ENCODE measurements at regions not wholly inside any gene's neighbourhood (a gene's known extent, or its start where the extent isn't known, plus 50 kb on each side); places are given as distances from the start of the nearest gene placed in this dataset.
"Not testable (repeated sequence)": the region's sequence is repeated elsewhere in the genome, so short reads cannot be mapped to it uniquely, and the experiment has no call there.

DNA sequence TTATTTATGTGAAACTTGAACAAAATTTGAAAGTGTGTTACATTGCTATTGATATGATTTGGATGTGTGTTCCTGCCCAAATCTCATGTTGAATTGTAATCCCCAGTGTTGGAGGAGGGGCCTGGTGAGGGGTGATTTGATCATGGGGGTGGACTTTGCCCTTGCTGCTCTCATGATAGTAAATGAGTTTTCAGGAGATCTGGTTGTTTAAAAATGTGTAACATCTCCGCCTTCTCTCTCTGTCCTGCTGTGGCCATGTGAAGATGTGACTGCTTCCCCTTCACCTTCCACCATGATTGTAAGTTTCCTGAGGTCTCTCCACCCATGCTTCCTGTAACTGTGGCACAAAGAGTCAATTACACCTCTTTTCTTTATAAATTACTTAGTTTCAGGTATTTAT is 1731.0 kb downstream of the SLITRK5 start:
- no peak for DNase-seq

DNA sequence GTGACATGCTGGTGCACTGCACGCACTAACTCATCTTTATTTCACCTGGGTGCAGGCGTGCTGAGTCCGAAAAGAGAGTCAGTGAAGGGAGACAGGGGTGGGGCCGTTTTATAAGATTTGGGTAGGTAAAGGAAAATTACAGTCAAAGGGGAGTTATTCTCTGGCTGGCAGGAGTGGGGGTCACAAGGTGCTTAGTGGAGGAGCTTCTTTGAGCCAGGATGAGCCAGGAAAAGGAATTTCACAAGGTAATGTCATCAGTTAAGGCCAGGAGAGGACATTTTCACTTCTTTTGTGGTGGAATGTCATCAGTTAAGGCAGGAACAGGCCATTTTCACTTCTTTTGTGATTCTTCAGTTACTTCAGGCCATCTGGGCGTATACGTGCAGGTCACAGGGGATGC is 1734.9 kb downstream of the SLITRK5 start:
- not testable (repeated sequence) for DNase-seq

DNA sequence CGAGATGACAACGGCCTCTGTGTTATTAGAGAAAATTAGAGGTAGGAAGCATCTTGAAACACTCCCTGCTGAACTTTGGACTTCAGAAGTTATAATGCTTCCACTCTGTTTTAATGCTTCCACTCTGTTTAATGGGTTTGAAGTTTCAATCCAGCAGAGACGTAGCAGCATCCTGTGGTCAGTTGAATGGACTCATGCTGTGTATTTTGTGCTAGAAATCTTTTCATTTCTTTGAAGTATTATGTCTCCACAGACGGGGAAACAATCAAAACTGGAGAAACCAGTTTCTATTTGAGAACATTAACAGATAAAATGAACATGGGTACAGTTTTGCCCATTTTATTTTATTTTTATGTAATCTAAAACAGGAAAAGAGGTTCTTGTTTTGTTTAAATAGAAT is 1736.2 kb downstream of the SLITRK5 start:
- no peak for DNase-seq

DNA sequence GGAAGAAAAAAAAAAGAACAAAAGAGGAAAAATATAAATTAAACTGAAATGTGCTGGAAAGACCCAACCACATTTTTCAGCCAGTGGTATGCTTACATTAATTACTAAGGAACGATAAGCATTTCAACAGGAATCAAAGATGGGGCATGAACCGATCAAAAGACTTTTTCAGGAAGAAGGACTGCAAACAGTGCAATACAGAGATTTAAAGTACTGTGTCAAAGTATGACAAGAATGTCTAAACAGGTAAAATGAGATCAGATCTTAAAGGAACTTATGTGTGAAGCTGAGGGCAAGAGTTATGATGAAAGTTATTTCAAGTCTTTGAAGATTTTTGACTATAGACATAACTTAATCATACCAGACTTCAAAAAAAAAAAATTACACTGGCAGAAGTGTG is 1761.8 kb downstream of the SLITRK5 start:
- DNase-seq, result no peak

DNA sequence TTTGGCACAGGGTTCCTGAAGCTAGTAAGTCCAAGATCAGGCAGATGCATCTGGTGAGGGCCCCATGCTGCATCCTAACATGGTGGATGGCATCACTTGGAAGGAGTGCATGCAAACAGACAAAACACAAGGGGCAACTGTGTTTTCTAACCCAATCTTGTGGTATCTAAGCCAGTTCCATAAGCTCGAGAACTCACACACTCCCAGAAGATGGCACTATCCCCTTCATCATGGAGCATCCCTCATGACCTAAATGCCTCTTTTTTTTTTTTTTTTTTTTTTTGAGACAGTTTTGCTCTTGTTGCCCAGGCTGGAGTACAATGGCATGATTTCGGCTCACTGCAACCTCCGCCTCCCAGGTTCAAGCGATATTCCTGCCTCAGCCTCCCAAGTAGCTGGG is 1763.5 kb downstream of the SLITRK5 start:
- DNase-seq, result not testable (repeated sequence)

DNA sequence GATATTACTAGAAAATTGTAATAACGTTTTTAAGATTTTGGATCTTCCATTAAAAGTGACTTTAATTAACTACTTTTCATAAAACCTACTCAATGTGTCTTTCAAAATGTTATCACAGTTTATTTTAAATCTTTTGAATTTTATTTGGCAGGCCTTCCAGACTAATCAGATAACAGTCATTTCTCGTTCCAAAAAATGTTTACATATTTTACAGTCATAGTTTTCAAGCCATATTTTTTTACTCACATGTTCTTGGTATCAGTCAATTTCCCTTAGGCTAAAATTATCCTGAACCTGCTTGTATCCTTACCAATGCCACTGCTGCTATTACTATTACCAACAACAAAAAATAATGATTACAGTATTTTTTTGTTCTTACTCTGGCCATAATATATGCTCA is 1783.5 kb downstream of the SLITRK5 start:
- no peak for DNase-seq

DNA sequence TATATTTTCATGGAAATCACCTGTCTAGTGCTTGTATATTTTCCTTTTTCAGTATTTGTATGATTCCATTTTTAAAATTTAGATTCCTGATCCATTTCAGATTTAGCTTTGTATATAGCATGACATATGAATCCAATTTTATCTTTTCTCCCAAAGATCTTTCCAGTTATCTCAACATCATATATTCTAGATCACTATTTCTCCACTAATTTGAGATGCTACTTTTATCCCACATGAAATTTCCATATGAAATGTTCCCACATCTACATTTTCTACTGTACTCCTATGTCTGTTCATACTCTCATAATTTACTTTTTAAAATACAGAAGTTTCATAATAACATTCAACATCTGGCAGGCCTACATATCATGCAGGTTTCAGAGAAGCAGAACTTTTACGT is 1784.1 kb downstream of the SLITRK5 start:
- no peak for DNase-seq

DNA sequence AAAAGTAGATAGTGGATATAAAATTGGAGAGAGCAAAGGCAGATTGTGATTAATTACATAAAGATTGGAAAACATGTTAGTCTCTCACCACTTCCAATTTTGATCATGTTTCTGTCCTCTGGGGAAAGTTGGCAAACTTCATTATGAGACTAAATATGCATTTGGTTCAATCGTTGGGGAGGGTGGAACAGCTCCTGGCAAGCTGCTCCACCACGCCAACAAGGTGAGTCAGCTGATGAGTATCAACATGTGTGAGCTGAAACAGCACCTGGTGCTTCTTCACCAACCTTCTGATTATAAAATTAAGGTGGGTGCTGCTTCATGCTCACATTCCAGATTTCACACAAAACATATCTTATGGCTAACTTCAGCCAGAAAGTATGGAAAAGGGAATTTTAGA is 1784.6 kb downstream of the SLITRK5 start:
- DNase-seq, result no peak

DNA sequence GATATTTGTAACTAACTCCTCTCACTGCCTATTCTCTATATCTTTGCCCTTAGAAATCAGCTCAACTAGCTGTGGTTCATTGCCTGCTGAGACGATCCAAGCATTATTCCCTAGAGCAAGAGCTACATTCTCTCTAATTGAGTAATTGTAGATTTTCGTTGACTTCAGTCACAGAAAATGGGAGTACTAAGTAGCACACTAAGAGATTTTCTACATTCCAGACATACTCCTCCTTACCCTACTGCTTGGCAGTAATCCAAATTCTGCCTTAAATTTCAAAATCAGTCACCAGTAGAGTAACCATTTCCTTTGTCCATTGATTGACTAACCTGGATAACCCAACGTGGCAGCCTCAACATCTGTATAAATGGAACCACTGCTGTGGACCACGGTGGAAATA is 1786.8 kb downstream of the SLITRK5 start:
- no peak for DNase-seq

DNA sequence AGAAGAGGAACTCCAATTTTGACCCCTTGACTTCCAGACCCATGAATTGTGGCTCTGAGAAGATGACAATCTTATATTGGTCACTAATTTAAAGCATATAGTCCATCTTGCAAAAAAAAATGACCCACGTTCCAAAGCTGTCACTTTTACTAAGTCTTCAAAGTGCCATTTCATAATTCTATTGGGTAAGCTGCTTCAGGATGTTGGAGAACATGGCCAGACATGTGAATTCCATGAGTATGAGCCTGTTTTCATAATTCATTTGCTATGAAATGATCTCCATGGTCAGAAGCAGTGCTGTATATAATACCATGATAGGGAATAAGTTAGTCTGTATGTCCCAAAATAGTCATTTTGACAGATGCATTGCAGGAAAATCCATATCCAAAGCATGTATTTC is 1787.3 kb downstream of the SLITRK5 start:
- DNase-seq, result no peak

DNA sequence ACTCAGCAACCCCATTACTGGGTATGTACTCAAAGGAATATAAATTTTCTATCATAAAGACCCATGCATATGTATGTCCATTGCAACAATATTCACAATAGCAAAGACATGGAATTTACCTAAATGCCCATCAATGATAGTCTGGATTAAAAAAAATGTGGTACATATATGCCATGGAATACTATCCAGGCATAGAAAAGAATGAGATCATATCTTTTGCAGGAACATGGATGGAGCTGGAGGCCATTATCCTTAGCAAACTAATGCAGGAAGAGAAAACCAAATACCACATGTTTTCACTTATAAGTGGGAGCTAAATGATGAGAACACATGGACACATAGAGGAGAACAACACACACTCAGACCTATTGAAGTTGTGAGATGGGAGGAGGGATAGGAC is 1789.7 kb downstream of the SLITRK5 start:
- not testable (repeated sequence) for DNase-seq

DNA sequence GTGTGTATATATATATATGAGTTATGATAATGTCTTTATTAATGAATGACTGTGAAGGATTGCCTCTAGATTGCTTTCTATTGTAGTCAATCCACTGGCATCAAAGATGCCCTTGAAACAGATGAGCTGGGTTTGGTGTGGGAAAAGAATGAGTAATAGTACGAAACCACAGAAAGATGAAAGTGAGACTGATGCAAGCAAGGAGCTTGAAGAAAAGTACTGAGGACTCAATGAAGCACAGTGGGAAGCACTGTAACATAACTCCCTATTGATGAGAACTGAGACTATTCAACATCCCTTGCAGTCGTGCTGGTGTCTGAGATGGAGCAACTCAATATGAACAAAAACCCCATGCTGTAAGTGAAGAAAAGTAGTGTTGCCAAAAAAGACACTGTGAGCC is 1794.2 kb downstream of the SLITRK5 start:
- no peak for DNase-seq

DNA sequence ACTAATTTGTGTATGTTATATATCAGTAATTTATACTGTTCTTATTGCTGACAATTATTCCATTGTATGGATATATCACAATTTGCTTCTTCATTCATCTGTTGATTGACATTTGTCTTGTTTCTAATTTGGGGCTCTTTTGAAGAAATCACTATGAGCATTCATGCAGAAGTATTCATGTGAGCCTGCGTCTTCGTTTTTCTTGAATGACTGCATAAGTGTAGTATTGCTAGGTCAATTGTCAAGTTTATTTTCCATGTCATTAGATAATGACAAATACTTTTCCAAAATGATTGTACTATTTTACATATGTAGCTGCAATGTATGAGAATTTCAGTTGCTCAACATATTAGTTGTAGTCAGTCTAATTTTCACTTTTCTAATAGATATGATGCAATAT is 1796.9 kb downstream of the SLITRK5 start:
- no peak for DNase-seq

DNA sequence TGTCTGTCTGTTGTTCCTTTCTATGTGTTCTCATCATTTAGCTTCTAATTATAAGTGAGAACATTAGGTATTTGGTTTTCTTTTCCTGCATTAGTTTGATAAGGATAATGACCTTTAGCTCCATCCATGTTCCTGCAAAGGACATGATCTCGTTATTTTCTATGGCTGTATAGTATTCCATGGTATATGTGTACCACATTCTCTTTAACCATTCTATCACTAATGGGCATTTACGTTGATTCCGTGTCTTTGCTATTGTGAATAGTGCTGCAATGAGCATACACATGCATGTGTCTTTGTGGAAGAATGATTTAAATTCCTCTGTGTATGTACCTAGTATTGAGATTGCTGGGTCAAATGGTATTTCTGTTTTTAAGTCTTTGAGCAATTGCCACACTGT is 1799.7 kb downstream of the SLITRK5 start:
- DNase-seq, result no peak

DNA sequence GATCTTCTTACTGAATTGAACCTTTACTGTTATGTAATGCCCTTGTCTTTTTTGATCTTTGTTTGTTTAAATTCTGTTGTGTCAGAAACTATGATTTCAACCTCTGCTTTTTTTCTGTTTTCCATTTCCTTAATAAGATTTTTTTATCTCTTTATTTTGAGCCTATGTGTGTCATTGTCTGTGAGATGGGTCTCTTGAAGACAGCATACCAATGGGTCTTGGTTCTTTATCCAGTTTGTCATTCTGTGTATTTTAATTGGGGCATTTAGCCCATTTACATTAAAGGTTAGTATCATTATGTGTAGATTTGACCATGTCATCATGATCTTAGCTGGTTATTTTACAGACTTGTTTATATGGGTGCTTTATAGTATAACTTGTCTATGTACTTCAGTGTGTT is 1803.3 kb downstream of the SLITRK5 start:
- DNase-seq, result no peak

DNA sequence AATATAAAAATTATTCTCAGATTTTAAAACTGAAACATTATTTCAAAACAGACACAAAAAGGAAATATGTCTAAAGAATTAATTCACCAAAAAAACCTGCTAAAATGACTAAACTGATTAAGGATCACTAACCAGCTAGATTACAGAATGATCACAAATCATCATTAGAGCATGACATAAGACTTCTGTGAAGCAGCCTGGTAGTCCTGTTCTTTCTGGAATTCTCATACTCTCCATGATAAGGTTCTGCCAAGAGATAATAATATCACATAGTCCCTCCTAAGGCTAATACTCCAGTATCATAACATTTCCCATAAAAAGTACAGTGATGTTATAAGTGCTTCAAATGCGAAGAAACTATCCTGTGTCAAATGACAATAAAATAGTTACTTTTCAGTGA is 1814.9 kb downstream of the SLITRK5 start:
- DNase-seq, result no peak

DNA sequence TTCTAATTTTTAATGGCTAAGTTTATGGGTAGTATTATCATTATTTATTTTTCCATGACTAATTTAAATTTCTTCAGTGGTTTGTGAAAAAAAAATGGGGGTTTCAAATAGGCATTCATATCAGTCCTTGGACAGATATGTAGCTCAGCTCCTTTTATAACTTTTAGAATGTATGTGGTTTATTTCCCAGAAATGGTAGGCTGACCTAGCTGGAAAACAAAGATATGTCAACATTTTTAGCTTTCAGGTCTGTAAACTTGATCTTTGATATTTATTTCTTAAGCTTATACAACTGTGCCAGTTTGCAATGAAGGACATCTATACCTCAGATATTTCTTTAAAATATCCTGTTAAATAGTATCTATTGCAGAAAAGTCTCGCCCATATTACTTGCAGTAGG is 1815.5 kb downstream of the SLITRK5 start:
- DNase-seq, result no peak

DNA sequence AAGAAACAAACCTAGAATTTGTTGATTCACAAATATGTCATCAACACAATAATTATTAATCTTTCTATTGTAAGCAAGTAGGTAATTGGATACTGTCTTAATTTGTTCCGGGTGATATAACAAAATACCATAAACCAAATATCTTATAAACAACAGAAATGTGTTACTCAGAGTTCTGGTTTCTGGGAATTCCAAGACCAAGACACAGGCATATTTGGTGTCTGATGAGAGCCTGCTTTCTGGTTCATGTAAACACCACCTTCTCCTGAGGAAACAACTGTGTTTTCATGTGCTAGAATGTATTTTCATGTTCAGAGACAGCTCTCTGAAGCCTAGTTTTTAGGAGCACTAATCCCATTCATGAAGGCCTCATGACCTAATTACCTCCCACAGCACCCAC is 1819.5 kb downstream of the SLITRK5 start:
- no peak for DNase-seq

DNA sequence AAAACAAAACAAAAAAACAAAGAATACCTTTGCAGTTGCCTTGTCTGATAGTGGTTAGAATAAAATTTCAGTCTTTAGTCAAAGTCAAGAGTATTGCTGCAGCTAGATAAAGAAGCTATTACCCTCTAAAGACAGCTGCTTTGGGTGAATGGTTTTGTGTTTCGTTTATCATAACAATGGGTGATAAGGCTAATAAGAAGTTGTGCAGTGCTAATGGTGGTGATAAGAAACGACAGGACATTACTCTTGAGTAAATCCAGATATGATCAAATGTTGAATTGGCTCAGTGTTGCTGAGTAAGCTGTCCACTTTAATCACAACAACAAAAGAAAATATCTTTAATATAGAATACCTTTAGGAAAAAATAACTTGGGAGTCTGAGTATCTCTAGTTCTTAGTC is 1825.3 kb downstream of the SLITRK5 start:
- DNase-seq, result no peak

DNA sequence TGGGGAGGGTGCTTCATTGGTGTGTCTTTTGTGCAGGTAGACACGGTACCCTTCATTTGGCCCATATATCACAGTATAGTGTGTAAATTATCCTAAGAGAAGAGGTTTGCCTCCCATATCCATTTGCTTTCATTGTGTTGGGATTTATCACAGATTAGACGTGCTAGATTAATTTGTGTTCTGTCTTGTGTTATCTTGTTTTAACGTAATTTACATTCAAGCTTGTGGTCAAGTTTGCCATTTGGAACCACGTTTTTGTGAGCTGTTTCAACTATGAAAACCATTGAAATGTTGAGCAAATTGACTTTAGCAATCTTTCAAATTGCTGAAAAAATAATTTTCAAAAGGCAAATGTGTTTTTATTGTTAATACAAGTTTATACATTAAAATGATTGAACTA is 1826.5 kb downstream of the SLITRK5 start:
- DNase-seq, result no peak

DNA sequence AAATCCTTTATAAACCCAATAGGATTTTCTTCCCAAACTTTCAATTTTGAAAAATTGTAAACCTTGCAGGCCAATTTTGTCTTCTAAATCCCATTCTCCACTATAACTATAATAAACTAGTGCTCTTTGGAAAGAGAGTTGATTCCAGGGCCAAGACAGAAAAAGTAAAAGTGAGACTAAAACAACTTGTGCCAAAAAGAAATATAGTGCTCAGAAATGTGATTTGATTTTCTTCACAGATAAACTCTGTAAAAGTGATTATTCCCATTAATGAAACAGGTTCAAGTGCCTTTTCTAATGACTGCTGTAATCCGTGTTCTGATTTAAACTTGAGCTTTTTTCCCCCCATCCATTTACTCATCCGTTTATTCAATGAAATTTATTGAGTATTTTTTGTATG is 1831.1 kb downstream of the SLITRK5 start:
- DNase-seq, result no peak

DNA sequence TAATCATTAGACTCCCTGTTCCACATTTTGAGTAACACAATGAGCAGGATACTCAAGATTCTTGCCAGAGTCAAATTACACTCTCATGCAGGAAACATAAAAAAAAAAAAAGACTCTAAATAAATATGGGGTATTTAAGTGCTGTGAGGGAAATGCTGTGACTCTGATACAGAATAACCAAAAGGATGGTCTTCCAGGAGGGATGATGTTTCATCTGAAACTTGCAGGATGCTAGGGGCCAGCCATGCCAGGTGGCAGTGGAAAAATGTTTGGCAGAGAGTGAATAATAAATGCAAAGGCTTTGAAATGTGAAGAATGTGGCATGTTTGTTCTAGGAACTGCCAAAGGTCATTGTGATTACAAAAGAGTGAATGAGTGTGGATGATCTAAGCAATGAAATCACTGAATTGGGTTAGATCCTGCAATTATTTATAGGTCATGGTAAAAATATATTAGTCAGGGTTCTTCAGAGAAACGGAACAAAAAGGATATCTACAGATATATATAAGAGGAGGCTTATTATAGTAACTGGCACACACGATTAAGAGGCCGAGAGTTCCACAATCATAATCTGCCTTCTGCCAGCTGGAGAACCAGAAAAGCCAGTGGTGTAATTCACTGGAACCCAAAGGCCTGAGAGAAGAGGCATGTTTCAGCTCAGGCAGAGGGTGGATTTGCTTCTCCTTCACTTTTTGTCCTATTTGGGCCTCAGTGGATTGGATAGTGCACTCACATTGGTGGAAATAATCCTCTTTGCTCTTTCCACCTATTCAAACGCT is 1832.8 kb upstream of the MIR17HG start:
- peak in 1 of 2 experiments; percentile 17 for DNase-seq

DNA sequence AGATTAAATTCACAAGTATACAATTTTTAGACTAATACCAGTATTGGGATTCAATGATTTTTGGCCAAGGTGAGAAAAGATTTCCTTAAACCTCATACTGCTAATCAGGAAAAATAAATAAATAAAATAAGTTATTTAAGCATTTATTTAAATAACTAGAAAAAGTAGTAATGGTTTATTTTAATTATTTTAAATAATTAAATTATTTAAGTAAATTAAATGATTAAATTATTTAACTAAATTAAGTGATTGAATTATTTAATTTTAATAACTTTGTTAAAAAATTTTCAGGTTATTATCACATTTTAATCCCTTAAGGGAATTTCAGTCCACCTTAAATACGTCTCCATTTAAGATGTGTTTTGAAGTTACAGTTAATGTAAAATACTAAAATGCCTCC is 1831.5 kb upstream of the MIR17HG start:
- DNase-seq, result no peak

DNA sequence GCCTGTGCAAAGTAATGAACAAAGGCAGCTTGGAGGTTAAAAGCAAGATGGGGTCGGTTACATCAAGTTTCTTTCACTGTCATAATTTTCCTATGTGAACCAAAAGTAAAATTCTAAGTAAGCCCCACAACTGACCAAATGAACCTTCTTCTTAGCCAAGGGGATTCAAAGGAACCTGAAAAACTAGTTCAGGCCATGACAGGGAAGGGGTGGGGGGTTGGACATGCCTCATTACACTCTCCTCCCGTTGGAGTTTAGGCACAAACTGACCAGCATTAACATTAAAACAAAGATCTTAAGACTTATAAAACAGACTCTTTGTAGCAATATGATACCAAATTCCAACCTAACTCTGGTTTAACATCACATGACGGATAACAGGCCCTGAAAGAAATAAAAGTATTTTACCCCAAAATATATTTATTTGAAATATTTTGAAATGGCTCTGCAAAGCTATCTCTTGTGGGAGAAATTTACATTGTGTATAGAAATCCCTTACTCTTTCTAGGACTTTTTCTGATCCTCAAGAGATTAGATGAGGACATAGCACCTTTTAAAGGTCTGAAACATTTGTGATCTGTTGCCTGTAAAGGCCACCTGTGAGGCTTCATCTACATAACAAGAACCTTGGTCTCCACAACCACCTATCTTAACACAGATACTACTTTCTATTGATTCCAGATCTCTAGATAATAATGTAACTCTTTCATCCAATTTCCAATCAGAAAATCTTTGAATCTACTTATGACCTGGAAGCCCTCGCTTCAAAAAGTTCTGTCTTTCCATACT is 1829.0 kb upstream of the MIR17HG start:
- no peak for DNase-seq

DNA sequence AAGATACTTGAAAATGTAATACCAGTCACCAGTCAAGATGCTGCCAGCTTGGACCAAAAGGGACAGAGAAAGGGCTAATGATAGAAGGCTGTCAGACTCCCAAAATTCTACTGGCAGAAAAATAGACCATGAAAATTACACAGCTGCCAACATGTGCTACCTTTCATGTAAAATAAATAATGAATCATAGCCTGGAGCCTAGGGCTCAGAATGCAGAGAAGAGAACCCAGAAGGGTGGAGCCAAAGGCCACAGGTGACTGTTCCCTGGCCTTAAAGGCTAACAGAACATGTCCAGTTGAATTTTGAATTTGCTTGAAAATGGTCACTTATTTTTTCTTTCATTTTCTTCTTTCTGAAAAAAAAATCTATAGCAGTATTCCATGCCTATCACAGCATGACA is 1827.0 kb upstream of the MIR17HG start:
- DNase-seq, result no peak
